DND-41 (cell line): ENCODE measurements at regions not wholly inside any gene's neighbourhood (a gene's known extent, or its start where the extent isn't known, plus 50 kb on each side); places are given as distances from the start of the nearest gene placed in this dataset.

Source experiments
- ATAC-seq: fragments of 200-7000 bp; cut with Tn5 transposase; 3 replicates; pipeline ENCODE4 v1.9.1; 2021; ENCODE audit warnings: low read depth; ENCODE audit not compliant: insufficient read depth
- DNase-seq: peaks from one replicate; pipeline ENCODE4 v3.0.0-alpha.2; 2020
- H2AFZ ChIP-seq: 2 replicates; pipeline ENCODE4 v1.6.0; 2012; ENCODE audit warnings: low read depth, low read length
- H3K27ac ChIP-seq: 2 replicates; pipeline ENCODE4 v1.5.1; 2012; ENCODE audit warnings: low read length, inconsistent platforms
- H3K27me3 ChIP-seq: fragments of 200-600 bp; sonication (generic); 2 replicates; pipeline ENCODE4 v1.6.0; 2012; ENCODE audit warnings: low read length, mild to moderate bottlenecking, inconsistent platforms; ENCODE audit not compliant: insufficient read depth, poor library complexity
- H3K36me3 ChIP-seq: 2 replicates; pipeline ENCODE4 v1.5.1; 2012; ENCODE audit warnings: low read length, inconsistent platforms; ENCODE audit not compliant: insufficient read depth
- H3K4me1 ChIP-seq: 2 replicates; pipeline ENCODE4 v1.5.1; 2012; ENCODE audit warnings: mild to moderate bottlenecking, low read length; ENCODE audit not compliant: insufficient read depth
- H3K4me2 ChIP-seq: 2 replicates; pipeline ENCODE4 v1.6.0; 2012; ENCODE audit warnings: mild to moderate bottlenecking, moderate library complexity, low read length, inconsistent platforms; ENCODE audit not compliant: insufficient read depth
- H3K4me3 ChIP-seq, 2 experiments: fragments of 200-600 bp in 1 of 2; shearing (Covaris generic) in 1 of 2; 2 replicates each; pipeline ENCODE4 v1.5.1; 2012 to 2016; ENCODE audit warnings: inconsistent platforms in 2 of 2, low read length in 2 of 2, mild to moderate bottlenecking in 2 of 2, low read depth in 1 of 2, moderate library complexity in 1 of 2
- H3K79me2 ChIP-seq: 2 replicates; pipeline ENCODE4 v1.6.0; 2012; ENCODE audit warnings: low read length, inconsistent platforms; ENCODE audit not compliant: insufficient read depth
- H3K9ac ChIP-seq: 2 replicates; pipeline ENCODE4 v1.6.0; 2012; ENCODE audit warnings: low read depth, mild to moderate bottlenecking, inconsistent platforms, low read length, moderate library complexity
- H3K9me3 ChIP-seq: 2 replicates; pipeline ENCODE4 v1.5.1; 2012; ENCODE audit warnings: low read length, moderate library complexity, mild to moderate bottlenecking, inconsistent platforms; ENCODE audit not compliant: insufficient read depth, severe bottlenecking
- H4K20me1 ChIP-seq: 2 replicates; pipeline ENCODE4 v1.6.0; 2012; ENCODE audit warnings: low read length; ENCODE audit not compliant: insufficient read depth
- EZH2 ChIP-seq: IDR thresholded peaks from 3 replicates; pipeline ENCODE4 v1.6.1; 2012; ENCODE audit warnings: borderline replicate concordance, low read depth, mild to moderate bottlenecking, moderate library complexity, low read length, inconsistent platforms; ENCODE audit not compliant: severe bottlenecking
- TF ChIP-seq, protein P1 (sequence below): IDR thresholded peaks from 2 replicates; pipeline ENCODE4 v1.5.1; 2012; ENCODE audit warnings: borderline replicate concordance, low read length, moderate library complexity, mild to moderate bottlenecking; ENCODE audit not compliant: poor library complexity, severe bottlenecking; ENCODE audit errors: extremely low read depth

DNA sequence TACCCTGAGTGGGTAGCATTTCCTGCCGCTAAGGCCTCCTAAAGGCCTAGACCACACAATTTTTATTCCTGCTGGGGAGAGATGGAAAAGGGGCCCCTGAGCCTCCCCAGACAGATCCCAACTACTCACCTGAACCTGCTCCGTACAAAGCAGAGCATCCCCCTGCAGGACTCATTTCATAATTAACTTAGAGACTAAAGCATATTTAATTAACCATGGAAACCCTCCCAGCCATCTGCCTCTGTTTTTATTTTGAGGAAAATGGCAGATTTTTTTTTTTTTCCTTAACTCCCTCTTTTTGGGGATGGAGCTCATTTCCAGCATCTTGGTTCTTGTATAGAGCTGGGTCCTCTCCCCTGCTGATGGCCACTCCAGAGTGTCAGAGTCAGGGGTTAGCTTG is 96.5 kb upstream of the CRHR1 start:
- H3K27me3 ChIP-seq = peaks cover 9% of the 10 kb centered on the region
- no peak overlapping the region for H2AFZ ChIP-seq
- no peaks in the 10 kb centered on the region for H3K36me3 ChIP-seq
- no peak overlapping the region for H3K27ac ChIP-seq
- no peak overlapping the region for H3K4me2 ChIP-seq
- ATAC-seq (no peak), DNase-seq (no peak)
- no peaks in the 10 kb centered on the region for H3K4me1 ChIP-seq
- H3K79me2 ChIP-seq = no peaks in the 10 kb centered on the region
- 0 out of 2 replicates have a peak, but pooled peaks cover 3% of the 10 kb centered on the region for H4K20me1 ChIP-seq
- H3K9me3 ChIP-seq = no peaks in the 10 kb centered on the region
- H3K4me3 ChIP-seq = no peak overlapping the region
- no peak overlapping the region for H3K9ac ChIP-seq
- TF ChIP-seq, protein P1, sequence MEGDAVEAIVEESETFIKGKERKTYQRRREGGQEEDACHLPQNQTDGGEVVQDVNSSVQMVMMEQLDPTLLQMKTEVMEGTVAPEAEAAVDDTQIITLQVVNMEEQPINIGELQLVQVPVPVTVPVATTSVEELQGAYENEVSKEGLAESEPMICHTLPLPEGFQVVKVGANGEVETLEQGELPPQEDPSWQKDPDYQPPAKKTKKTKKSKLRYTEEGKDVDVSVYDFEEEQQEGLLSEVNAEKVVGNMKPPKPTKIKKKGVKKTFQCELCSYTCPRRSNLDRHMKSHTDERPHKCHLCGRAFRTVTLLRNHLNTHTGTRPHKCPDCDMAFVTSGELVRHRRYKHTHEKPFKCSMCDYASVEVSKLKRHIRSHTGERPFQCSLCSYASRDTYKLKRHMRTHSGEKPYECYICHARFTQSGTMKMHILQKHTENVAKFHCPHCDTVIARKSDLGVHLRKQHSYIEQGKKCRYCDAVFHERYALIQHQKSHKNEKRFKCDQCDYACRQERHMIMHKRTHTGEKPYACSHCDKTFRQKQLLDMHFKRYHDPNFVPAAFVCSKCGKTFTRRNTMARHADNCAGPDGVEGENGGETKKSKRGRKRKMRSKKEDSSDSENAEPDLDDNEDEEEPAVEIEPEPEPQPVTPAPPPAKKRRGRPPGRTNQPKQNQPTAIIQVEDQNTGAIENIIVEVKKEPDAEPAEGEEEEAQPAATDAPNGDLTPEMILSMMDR = no peak
- TF ChIP-seq EZH2 = no peak

DNA sequence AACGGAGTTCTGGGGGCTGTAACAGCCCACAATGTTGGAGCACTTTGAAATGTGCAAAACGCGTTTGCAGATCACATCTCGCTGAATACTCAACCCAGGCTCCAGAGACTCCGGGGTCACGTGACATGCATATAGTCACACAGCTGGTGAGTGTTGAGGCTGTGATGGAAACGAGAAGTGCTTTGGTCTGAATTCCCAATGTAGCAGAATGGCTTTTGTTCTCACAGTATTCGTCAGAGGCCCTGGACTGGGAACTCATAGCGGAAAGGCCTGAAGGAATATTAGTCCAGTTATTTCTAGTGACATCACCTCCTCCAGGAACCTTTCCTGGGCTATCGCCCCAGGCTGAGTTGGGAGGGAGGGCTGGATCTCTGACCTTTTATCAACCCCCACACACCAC is 95.8 kb upstream of the CRHR1 start:
- Histone ChIP-seq H3K4me2 (no peak overlapping the region), H3K9ac (no peak overlapping the region), H3K27me3 (peaks cover 9% of the 10 kb centered on the region), H3K4me1 (no peaks in the 10 kb centered on the region), H3K4me3 (no peak overlapping the region), H3K79me2 (no peaks in the 10 kb centered on the region), H2AFZ (no peak overlapping the region), H3K27ac (no peak overlapping the region), H4K20me1 (0 out of 2 replicates have a peak, but pooled peaks cover 3% of the 10 kb centered on the region), H3K36me3 (no peaks in the 10 kb centered on the region), H3K9me3 (no peaks in the 10 kb centered on the region)
- no peak for ATAC-seq
- no peak for DNase-seq
- TF ChIP-seq, protein P1 = no peak
- no peak for TF ChIP-seq EZH2

DNA sequence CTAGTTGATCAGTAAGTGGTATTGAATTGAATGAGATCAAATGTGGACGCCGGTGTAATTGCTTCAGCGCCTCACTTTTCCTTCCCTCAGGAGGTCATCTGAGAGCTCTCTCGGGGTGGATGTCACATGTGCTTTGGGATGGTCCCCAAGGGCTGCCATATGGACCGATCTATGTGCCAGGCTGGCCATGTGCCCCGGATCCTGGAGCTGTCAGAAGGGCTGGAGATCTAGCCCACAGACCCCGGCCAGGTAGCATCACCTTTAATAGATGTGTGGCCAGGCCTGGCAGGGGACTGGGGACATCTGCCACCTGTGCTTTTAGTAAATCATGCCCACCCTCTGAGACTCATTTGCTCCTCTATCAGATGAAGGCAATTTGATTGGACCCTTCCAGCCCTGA is 95.3 kb upstream of the CRHR1 start:
- no peak overlapping the region for H3K4me2 ChIP-seq
- peaks cover 9% of the 10 kb centered on the region for H3K27me3 ChIP-seq
- no peak overlapping the region for H2AFZ ChIP-seq
- 0 out of 2 replicates have a peak, but pooled peaks cover 3% of the 10 kb centered on the region for H4K20me1 ChIP-seq
- no peaks in the 10 kb centered on the region for H3K4me1 ChIP-seq
- ATAC-seq = no peak
- no peak for DNase-seq
- TF ChIP-seq EZH2 = no peak
- TF ChIP-seq, protein P1 = no peak
- H3K27ac ChIP-seq = no peak overlapping the region
- H3K9me3 ChIP-seq = no peaks in the 10 kb centered on the region
- H3K36me3 ChIP-seq = no peaks in the 10 kb centered on the region
- no peak overlapping the region for H3K9ac ChIP-seq
- no peak overlapping the region for H3K4me3 ChIP-seq
- H3K79me2 ChIP-seq = no peaks in the 10 kb centered on the region

DNA sequence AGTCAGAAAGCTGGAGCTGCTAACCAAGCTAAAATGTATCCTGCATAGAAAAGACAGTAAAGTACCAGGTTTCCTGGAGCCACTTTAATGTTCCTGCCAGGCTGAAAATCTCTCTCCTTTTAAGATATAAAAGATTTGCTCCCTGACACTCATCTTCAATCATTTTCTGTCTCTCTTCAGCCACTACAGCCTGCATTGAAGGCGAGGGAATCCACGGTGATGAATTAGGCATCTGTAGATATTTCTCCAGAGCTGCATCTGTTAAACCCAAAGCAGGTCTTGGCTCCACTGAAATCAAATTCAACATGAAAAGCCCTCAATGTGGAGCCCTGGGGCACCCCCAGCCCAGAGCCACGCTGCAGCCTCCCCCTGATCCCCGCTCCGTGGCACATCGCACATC is 94.7 kb upstream of the CRHR1 start:
- DNase-seq (no peak), ATAC-seq (no peak)
- H4K20me1 ChIP-seq = 0 out of 2 replicates have a peak, but pooled peaks cover 3% of the 10 kb centered on the region
- no peaks in the 10 kb centered on the region for H3K4me1 ChIP-seq
- H3K4me2 ChIP-seq = no peak overlapping the region
- no peaks in the 10 kb centered on the region for H3K79me2 ChIP-seq
- H3K4me3 ChIP-seq = no peak overlapping the region
- no peak overlapping the region for H3K27ac ChIP-seq
- no peak overlapping the region for H2AFZ ChIP-seq
- H3K27me3 ChIP-seq = peaks cover 10% of the 10 kb centered on the region
- no peaks in the 10 kb centered on the region for H3K36me3 ChIP-seq
- H3K9ac ChIP-seq = no peak overlapping the region
- no peak for TF ChIP-seq EZH2
- TF ChIP-seq, protein P1 = no peak
- H3K9me3 ChIP-seq = no peaks in the 10 kb centered on the region
